ENCODE measurements at regions not wholly inside any gene's neighbourhood (a gene's known extent, or its start where the extent isn't known, plus 50 kb on each side); places are given as distances from the start of the nearest gene placed in this dataset.

DNA sequence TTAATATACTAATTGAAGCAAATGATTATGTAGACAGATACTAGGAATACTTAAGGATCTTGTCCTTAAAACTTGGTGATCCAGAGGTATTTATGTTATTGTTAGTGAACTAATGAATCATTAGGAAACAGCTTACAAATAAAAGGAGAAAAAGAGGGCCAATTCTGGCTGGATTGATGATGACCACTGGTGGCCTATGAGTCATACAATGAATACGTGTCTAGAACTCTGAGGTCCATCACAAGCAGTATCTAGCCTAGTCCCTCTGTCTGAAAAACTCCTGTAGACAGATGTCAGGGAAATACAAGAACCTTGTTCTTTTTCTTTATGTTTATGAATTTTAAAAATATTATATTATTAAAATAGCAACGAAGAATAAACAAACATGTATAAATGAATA is 51.7 kb upstream of the RTL1 start:
- H3K36me3 ChIP-seq (ENCODE audit: control insufficient read depth in 1 of 2, insufficient read depth in 2 of 2, low read length in 2 of 2): no peaks in the 10 kb centered on the region
- no peak overlapping the region for H3K27ac ChIP-seq (ENCODE audit: low read depth, low read length)
- TF ChIP-seq YY1 (IDR thresholded peaks at IDR 0.05; ENCODE audit: extremely low read depth, insufficient replicate concordance, low read depth, low read length) (no peak), SRF (IDR thresholded peaks at IDR 0.05; ENCODE audit: low read depth) (no peak), SP1 (IDR thresholded peaks at IDR 0.05; ENCODE audit: low read depth) (no peak), POLR2A (IDR thresholded peaks at IDR 0.05; ENCODE audit: borderline replicate concordance, extremely low read depth, insufficient read depth, insufficient read length) (no peak), SIN3A (IDR thresholded peaks at IDR 0.05; ENCODE audit: low read depth) (no peak), CBX3 (IDR thresholded peaks at IDR 0.05; ENCODE audit: low read depth) (no peak), EGR1 (IDR thresholded peaks at IDR 0.05; ENCODE audit: low read depth) (no peak), EZH2 (IDR thresholded peaks at IDR 0.05) (no peak)
- TF ChIP-seq, protein P1, sequence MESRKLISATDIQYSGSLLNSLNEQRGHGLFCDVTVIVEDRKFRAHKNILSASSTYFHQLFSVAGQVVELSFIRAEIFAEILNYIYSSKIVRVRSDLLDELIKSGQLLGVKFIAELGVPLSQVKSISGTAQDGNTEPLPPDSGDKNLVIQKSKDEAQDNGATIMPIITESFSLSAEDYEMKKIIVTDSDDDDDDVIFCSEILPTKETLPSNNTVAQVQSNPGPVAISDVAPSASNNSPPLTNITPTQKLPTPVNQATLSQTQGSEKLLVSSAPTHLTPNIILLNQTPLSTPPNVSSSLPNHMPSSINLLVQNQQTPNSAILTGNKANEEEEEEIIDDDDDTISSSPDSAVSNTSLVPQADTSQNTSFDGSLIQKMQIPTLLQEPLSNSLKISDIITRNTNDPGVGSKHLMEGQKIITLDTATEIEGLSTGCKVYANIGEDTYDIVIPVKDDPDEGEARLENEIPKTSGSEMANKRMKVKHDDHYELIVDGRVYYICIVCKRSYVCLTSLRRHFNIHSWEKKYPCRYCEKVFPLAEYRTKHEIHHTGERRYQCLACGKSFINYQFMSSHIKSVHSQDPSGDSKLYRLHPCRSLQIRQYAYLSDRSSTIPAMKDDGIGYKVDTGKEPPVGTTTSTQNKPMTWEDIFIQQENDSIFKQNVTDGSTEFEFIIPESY (IDR thresholded peaks at IDR 0.05; ENCODE audit: extremely low read depth, insufficient replicate concordance, low read length): no peak
- TF ChIP-seq, protein P2, sequence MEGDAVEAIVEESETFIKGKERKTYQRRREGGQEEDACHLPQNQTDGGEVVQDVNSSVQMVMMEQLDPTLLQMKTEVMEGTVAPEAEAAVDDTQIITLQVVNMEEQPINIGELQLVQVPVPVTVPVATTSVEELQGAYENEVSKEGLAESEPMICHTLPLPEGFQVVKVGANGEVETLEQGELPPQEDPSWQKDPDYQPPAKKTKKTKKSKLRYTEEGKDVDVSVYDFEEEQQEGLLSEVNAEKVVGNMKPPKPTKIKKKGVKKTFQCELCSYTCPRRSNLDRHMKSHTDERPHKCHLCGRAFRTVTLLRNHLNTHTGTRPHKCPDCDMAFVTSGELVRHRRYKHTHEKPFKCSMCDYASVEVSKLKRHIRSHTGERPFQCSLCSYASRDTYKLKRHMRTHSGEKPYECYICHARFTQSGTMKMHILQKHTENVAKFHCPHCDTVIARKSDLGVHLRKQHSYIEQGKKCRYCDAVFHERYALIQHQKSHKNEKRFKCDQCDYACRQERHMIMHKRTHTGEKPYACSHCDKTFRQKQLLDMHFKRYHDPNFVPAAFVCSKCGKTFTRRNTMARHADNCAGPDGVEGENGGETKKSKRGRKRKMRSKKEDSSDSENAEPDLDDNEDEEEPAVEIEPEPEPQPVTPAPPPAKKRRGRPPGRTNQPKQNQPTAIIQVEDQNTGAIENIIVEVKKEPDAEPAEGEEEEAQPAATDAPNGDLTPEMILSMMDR (IDR thresholded peaks at IDR 0.05 in 2 of 3, conservative IDR thresholded peaks at IDR 0.05 in 1 of 3; ENCODE audit: borderline replicate concordance in 1 of 3, insufficient read depth in 1 of 3, low read depth in 2 of 3, low read length in 2 of 3): no peak
- TF ChIP-seq, protein P3, sequence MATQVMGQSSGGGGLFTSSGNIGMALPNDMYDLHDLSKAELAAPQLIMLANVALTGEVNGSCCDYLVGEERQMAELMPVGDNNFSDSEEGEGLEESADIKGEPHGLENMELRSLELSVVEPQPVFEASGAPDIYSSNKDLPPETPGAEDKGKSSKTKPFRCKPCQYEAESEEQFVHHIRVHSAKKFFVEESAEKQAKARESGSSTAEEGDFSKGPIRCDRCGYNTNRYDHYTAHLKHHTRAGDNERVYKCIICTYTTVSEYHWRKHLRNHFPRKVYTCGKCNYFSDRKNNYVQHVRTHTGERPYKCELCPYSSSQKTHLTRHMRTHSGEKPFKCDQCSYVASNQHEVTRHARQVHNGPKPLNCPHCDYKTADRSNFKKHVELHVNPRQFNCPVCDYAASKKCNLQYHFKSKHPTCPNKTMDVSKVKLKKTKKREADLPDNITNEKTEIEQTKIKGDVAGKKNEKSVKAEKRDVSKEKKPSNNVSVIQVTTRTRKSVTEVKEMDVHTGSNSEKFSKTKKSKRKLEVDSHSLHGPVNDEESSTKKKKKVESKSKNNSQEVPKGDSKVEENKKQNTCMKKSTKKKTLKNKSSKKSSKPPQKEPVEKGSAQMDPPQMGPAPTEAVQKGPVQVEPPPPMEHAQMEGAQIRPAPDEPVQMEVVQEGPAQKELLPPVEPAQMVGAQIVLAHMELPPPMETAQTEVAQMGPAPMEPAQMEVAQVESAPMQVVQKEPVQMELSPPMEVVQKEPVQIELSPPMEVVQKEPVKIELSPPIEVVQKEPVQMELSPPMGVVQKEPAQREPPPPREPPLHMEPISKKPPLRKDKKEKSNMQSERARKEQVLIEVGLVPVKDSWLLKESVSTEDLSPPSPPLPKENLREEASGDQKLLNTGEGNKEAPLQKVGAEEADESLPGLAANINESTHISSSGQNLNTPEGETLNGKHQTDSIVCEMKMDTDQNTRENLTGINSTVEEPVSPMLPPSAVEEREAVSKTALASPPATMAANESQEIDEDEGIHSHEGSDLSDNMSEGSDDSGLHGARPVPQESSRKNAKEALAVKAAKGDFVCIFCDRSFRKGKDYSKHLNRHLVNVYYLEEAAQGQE (IDR thresholded peaks at IDR 0.05; ENCODE audit: low read depth): no peak
- ChIA-PET POLR2A (no interaction called here), CTCF (no interaction called here), RAD21 (ENCODE audit: low non-redundant PET in 1 of 2, low total read pairs in 2 of 2, uncharacterized antibody in 2 of 2, unreplicated experiment in 2 of 2) (no interaction called here)
- intact Hi-C loops (cut with micrococcal nuclease): no loop called here
- H4K20me1 ChIP-seq (ENCODE audit: insufficient read depth): no peaks in the 10 kb centered on the region
- H3K9ac ChIP-seq (ENCODE audit: low read length): no peak overlapping the region
- H3K9me2 ChIP-seq (ENCODE audit: insufficient read depth): no peaks in the 10 kb centered on the region; the same call in 1 of the 2 replicates
- H3K4me1 ChIP-seq (ENCODE audit: control insufficient read depth in 1 of 2, insufficient read depth in 2 of 2, low read length in 2 of 2): no peaks in the 10 kb centered on the region; a peak in 1 of 4 replicates
- no peak overlapping the region for H3K4me2 ChIP-seq (ENCODE audit: low read length)
- no peak overlapping the region for H2AFZ ChIP-seq (ENCODE audit: low read depth, low read length, poor library complexity, severe bottlenecking)
- H3K9me3 ChIP-seq (ENCODE audit: control insufficient read depth in 1 of 2, insufficient read depth in 1 of 2, low read depth in 1 of 2, low read length in 2 of 2): no peaks in the 10 kb centered on the region
- no TSS peak for BruUV-seq (replicated peaks)
- H3K27me3 ChIP-seq (ENCODE audit: insufficient read depth, low read length): no peaks in the 10 kb centered on the region
- H3K79me2 ChIP-seq (ENCODE audit: insufficient read depth, low read length): no peaks in the 10 kb centered on the region
- DNase-seq (ENCODE audit: low read depth, low spot score) (no peak), ATAC-seq (no peak)
- no peak overlapping the region for H3K4me3 ChIP-seq (replicated peaks in 1 of 2; ENCODE audit: low read depth in 1 of 2, low read length in 2 of 2)
